ENCODE measurements at regions not wholly inside any gene's neighbourhood (a gene's known extent, or its start where the extent isn't known, plus 50 kb on each side); places are given as distances from the start of the nearest gene placed in this dataset.

DNA sequence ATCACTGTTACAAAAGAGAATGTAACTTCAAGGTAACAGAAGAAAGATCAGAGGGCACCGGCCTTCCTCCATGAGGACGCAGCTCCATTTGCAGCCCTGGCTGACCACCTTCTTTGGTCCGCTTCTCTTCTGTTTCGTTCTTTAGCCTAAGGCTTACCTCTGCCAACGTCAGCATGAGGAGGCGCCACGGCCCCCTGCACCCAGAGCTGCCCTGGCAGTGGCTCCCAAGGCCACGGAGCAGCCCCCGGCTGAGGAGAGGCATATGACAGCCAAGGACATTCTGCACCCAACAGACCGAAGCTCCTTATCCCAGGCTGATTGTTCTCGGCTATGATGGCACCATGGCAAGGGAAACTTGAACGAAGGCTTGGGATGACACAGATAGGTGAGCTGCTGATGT lies 250.3 kb downstream of the TOMM20 start:
- H3K9ac ChIP-seq (ENCODE audit: insufficient read depth, low read depth, low read length), result no peak overlapping the region
- no peak overlapping the region for H3K27ac ChIP-seq (ENCODE audit: extremely low read length, insufficient read depth, low read length)
- H3K4me1 ChIP-seq (ENCODE audit: insufficient read depth, low read length), result peaks cover 100% of the 10 kb centered on the region
- intact Hi-C loops (cut with micrococcal nuclease; ENCODE audit: unreplicated experiment), result loop anchor here (5.0 to 10.0 kb wide), 2 partner anchors 63 to 106 kb away; no protein-coding TSS in a partner anchor
- DNase-seq (ENCODE audit: low spot score) (no peak), ATAC-seq (no peak), FAIRE-seq (no peak)
- POLR2A ChIA-PET, result interaction anchor here (1.3 kb wide), 1 partner anchor 79 kb away, joined by 4 read pairs; no protein-coding TSS in a partner anchor
- no peak overlapping the region for H3K4me3 ChIP-seq (replicated peaks in 1 of 3; ENCODE audit: insufficient read depth in 1 of 3, low read depth in 2 of 3, low read length in 3 of 3)
- no peaks in the 10 kb centered on the region; a peak in 1 of 5 replicates for H3K27me3 ChIP-seq (ENCODE audit: control insufficient read depth in 1 of 2, insufficient read depth in 2 of 2, low read length in 2 of 2)
- no peak overlapping the region for H3K4me2 ChIP-seq (ENCODE audit: low read depth, low read length)
- CTCF ChIA-PET (ENCODE audit: low intra/inter-chr PET ratio, low total read pairs), result no interaction called here
- no peaks in the 10 kb centered on the region for H3K9me3 ChIP-seq (ENCODE audit: low read length)
- no peaks in the 10 kb centered on the region; a peak in 1 of 5 replicates for H3K36me3 ChIP-seq (replicated peaks in 1 of 2; ENCODE audit: control insufficient read depth in 1 of 2, insufficient read depth in 2 of 2, low read length in 2 of 2)
- peaks cover 8% of the 10 kb centered on the region for H3K79me2 ChIP-seq (ENCODE audit: insufficient read depth, low read length)
- in situ Hi-C loops (cut with HindIII; ENCODE audit: extremely low pct_ligation_motif_present, low pct_unique_long_range_greater_than_20kb), result loop anchor here (5.0 to 10.0 kb wide), 4 partner anchors 79 to 383 kb away; partner anchors contain the start of gene IRF2BP2
- no peak overlapping the region for H2AFZ ChIP-seq (ENCODE audit: low read length)
- no peaks in the 10 kb centered on the region for H4K20me1 ChIP-seq (ENCODE audit: insufficient read depth, low read length)
- BruUV-seq (replicated peaks), result no TSS peak
- WGBS (ENCODE audit: low lambda C conversion rate), result 81% methylated on average over 12 of the region's 12 CpGs
- TF ChIP-seq KDM5B (CRISPR knock-in tag; IDR thresholded peaks at IDR 0.05; ENCODE audit: borderline replicate concordance) (no peak), ZFP1 (CRISPR knock-in tag; IDR thresholded peaks at IDR 0.05) (no peak), SMAD3 (CRISPR knock-in tag; IDR thresholded peaks at IDR 0.05) (no peak), SCMH1 (CRISPR knock-in tag; IDR thresholded peaks at IDR 0.05; ENCODE audit: borderline replicate concordance) (no peak), ONECUT2 (CRISPR knock-in tag; IDR thresholded peaks at IDR 0.05) (no peak), TBL1XR1 (IDR thresholded peaks at IDR 0.05; ENCODE audit: borderline replicate concordance, low read length, partially characterized antibody) (no peak), JUN (CRISPR knock-in tag; IDR thresholded peaks at IDR 0.05) (no peak), ZNF101 (CRISPR knock-in tag; IDR thresholded peaks at IDR 0.05; ENCODE audit: borderline replicate concordance, low read depth) (no peak), MYC (CRISPR knock-in tag; IDR thresholded peaks at IDR 0.05; ENCODE audit: borderline replicate concordance) (0 out of 2 replicates have a peak, but pooled peaks have one; percentile 9), NR2C2 (CRISPR knock-in tag; IDR thresholded peaks at IDR 0.05; ENCODE audit: borderline replicate concordance) (no peak), ZNF766 (CRISPR knock-in tag; IDR thresholded peaks at IDR 0.05; ENCODE audit: borderline replicate concordance) (no peak), ELF1 (CRISPR knock-in tag; IDR thresholded peaks at IDR 0.05) (no peak), ZNF496 (CRISPR knock-in tag; IDR thresholded peaks at IDR 0.05; ENCODE audit: insufficient replicate concordance) (no peak)
- TF ChIP-seq, protein P1, sequence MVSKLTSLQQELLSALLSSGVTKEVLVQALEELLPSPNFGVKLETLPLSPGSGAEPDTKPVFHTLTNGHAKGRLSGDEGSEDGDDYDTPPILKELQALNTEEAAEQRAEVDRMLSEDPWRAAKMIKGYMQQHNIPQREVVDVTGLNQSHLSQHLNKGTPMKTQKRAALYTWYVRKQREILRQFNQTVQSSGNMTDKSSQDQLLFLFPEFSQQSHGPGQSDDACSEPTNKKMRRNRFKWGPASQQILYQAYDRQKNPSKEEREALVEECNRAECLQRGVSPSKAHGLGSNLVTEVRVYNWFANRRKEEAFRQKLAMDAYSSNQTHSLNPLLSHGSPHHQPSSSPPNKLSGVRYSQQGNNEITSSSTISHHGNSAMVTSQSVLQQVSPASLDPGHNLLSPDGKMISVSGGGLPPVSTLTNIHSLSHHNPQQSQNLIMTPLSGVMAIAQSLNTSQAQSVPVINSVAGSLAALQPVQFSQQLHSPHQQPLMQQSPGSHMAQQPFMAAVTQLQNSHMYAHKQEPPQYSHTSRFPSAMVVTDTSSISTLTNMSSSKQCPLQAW (CRISPR knock-in tag; IDR thresholded peaks at IDR 0.05), result no peak
- TF ChIP-seq, protein P2, sequence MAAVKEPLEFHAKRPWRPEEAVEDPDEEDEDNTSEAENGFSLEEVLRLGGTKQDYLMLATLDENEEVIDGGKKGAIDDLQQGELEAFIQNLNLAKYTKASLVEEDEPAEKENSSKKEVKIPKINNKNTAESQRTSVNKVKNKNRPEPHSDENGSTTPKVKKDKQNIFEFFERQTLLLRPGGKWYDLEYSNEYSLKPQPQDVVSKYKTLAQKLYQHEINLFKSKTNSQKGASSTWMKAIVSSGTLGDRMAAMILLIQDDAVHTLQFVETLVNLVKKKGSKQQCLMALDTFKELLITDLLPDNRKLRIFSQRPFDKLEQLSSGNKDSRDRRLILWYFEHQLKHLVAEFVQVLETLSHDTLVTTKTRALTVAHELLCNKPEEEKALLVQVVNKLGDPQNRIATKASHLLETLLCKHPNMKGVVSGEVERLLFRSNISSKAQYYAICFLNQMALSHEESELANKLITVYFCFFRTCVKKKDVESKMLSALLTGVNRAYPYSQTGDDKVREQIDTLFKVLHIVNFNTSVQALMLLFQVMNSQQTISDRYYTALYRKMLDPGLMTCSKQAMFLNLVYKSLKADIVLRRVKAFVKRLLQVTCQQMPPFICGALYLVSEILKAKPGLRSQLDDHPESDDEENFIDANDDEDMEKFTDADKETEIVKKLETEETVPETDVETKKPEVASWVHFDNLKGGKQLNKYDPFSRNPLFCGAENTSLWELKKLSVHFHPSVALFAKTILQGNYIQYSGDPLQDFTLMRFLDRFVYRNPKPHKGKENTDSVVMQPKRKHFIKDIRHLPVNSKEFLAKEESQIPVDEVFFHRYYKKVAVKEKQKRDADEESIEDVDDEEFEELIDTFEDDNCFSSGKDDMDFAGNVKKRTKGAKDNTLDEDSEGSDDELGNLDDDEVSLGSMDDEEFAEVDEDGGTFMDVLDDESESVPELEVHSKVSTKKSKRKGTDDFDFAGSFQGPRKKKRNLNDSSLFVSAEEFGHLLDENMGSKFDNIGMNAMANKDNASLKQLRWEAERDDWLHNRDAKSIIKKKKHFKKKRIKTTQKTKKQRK (IDR thresholded peaks at IDR 0.05; ENCODE audit: low read length), result no peak
- TF ChIP-seq, protein P3, sequence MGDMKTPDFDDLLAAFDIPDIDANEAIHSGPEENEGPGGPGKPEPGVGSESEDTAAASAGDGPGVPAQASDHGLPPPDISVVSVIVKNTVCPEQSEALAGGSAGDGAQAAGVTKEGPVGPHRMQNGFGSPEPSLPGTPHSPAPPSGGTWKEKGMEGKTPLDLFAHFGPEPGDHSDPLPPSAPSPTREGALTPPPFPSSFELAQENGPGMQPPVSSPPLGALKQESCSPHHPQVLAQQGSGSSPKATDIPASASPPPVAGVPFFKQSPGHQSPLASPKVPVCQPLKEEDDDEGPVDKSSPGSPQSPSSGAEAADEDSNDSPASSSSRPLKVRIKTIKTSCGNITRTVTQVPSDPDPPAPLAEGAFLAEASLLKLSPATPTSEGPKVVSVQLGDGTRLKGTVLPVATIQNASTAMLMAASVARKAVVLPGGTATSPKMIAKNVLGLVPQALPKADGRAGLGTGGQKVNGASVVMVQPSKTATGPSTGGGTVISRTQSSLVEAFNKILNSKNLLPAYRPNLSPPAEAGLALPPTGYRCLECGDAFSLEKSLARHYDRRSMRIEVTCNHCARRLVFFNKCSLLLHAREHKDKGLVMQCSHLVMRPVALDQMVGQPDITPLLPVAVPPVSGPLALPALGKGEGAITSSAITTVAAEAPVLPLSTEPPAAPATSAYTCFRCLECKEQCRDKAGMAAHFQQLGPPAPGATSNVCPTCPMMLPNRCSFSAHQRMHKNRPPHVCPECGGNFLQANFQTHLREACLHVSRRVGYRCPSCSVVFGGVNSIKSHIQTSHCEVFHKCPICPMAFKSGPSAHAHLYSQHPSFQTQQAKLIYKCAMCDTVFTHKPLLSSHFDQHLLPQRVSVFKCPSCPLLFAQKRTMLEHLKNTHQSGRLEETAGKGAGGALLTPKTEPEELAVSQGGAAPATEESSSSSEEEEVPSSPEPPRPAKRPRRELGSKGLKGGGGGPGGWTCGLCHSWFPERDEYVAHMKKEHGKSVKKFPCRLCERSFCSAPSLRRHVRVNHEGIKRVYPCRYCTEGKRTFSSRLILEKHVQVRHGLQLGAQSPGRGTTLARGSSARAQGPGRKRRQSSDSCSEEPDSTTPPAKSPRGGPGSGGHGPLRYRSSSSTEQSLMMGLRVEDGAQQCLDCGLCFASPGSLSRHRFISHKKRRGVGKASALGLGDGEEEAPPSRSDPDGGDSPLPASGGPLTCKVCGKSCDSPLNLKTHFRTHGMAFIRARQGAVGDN (CRISPR knock-in tag; IDR thresholded peaks at IDR 0.05), result peak; percentile 66
